Peyer's patch (tissue), 4 donors: ENCODE measurements at regions not wholly inside any gene's neighbourhood (a gene's known extent, or its start where the extent isn't known, plus 50 kb on each side); places are given as distances from the start of the nearest gene placed in this dataset.

ENCODE experiments used
- DNase-seq, 3 donors: peaks; one replicate each; pipeline ENCODE4 v3.0.0-alpha.2; 2017 to 2019
- H3K27ac ChIP-seq, 4 donors: fragments of 200-600 bp; sonication (generic); one replicate each; pipeline ENCODE4 v1.5.1; 2016 to 2019
- H3K27me3 ChIP-seq, 2 donors: fragments of 200-600 bp; sonication (generic); one replicate each; pipeline ENCODE4 v1.5.1; 2019
- H3K36me3 ChIP-seq, 3 donors: fragments of 200-600 bp; sonication (generic); one replicate each; pipeline ENCODE4 v1.5.1; 2016 to 2019
- H3K4me1 ChIP-seq, 4 donors: fragments of 200-600 bp; sonication (generic); one replicate each; pipeline ENCODE4 v1.5.1; 2016 to 2019
- H3K4me3 ChIP-seq, 4 donors: fragments of 200-600 bp; sonication (generic); 1 replicate in 3 of 4; 2 replicates in 1 of 4; pipeline ENCODE4 v1.5.1; 2016 to 2019; ENCODE audit warnings: mild to moderate bottlenecking in 1 of 4
- H3K9me3 ChIP-seq, 4 donors: fragments of 200-600 bp; sonication (generic); one replicate each; pipeline ENCODE4 v1.5.1; 2016 to 2019; ENCODE audit warnings: mild to moderate bottlenecking in 1 of 4
- CTCF ChIP-seq, 6 experiments: fragments of 450-650 bp in 4 of 6; fragments of 200-600 bp in 2 of 6; sonication (generic) in 1 of 6; IDR thresholded peaks; one replicate each; pipeline ENCODE4 v1.5.1; 2017 to 2019; ENCODE audit warnings: antibody characterized with exemption in 6 of 6, mild to moderate bottlenecking in 3 of 6, moderate library complexity in 1 of 6
- POLR2A ChIP-seq, 2 donors: fragments of 450-650 bp; IDR thresholded peaks; one replicate each; pipeline ENCODE4 v1.5.1; 2017; ENCODE audit warnings: antibody characterized with exemption in 2 of 2, mild to moderate bottlenecking in 2 of 2, moderate library complexity in 2 of 2

- DNase-seq, result no peak
- Histone ChIP-seq H3K27ac (no peak overlapping the region), H3K4me3 (no peak overlapping the region), H3K9me3 (no peaks in the 10 kb centered on the region), H3K36me3 (no peaks in the 10 kb centered on the region), H3K4me1 (no peaks in the 10 kb centered on the region), H3K27me3 (no peaks in the 10 kb centered on the region)
- TF ChIP-seq POLR2A (IDR thresholded peaks at IDR 0.05) (no peak), CTCF (IDR thresholded peaks at IDR 0.05) (no peak)
Measured at GRCh38 chr5:108437425-108437824, 55.5 kb upstream of the FBXL17 start.

GRCh38 chr5:108436696-108437095, 54.8 kb upstream of the FBXL17 start:
- TF ChIP-seq POLR2A (IDR thresholded peaks at IDR 0.05) (no peak), CTCF (IDR thresholded peaks at IDR 0.05) (no peak)
- Histone ChIP-seq H3K4me1 (no peaks in the 10 kb centered on the region), H3K4me3 (no peak overlapping the region), H3K36me3 (no peaks in the 10 kb centered on the region), H3K9me3 (no peaks in the 10 kb centered on the region), H3K27ac (no peak overlapping the region), H3K27me3 (no peaks in the 10 kb centered on the region)
- DNase-seq, result no peak

- no peak overlapping the region for H3K27ac ChIP-seq
- H3K4me3 ChIP-seq, result no peak overlapping the region
- no peaks in the 10 kb centered on the region for H3K36me3 ChIP-seq
- no peaks in the 10 kb centered on the region for H3K9me3 ChIP-seq
- H3K4me1 ChIP-seq, result no peaks in the 10 kb centered on the region
- TF ChIP-seq CTCF (IDR thresholded peaks at IDR 0.05), result no peak
- no peak for TF ChIP-seq POLR2A (IDR thresholded peaks at IDR 0.05)
- DNase-seq, result no peak
- H3K27me3 ChIP-seq, result no peaks in the 10 kb centered on the region
Measured at GRCh38 chr5:108433600-108433999, 51.7 kb upstream of the FBXL17 start.

- TF ChIP-seq POLR2A (IDR thresholded peaks at IDR 0.05), result no peak
- TF ChIP-seq CTCF (IDR thresholded peaks at IDR 0.05), result no peak
- DNase-seq, result no peak
- H3K27me3 ChIP-seq, result no peaks in the 10 kb centered on the region
- H3K4me1 ChIP-seq, result no peaks in the 10 kb centered on the region
- H3K36me3 ChIP-seq, result no peaks in the 10 kb centered on the region
- H3K27ac ChIP-seq, result no peak overlapping the region
- H3K9me3 ChIP-seq, result no peaks in the 10 kb centered on the region
- H3K4me3 ChIP-seq, result no peak overlapping the region
Measured at GRCh38 chr5:108432024-108432423, 50.1 kb upstream of the FBXL17 start.
